B cell (primary cell): ENCODE measurements at regions not wholly inside any gene's neighbourhood (a gene's known extent, or its start where the extent isn't known, plus 50 kb on each side); places are given as distances from the start of the nearest gene placed in this dataset.

Experiments used
- ATAC-seq: fragments of 200-7000 bp; cut with Tn5 transposase; one replicate; pipeline ENCODE4 v1.10.0; 2021; ENCODE audit warnings: low read depth, mild to moderate bottlenecking, moderate number of reproducible peaks, moderate library complexity
- CTCF ChIA-PET: fragments of 350-600 bp; sonication (Branson Sonifier 250); formaldehyde crosslinking; loops from one replicate; lab custom pipeline; 2021; ENCODE audit warnings: antibody characterized with exemption, inconsistent platforms; lab: Charles Lee
- POLR2A ChIA-PET: fragments of 350-600 bp; sonication (Branson Sonifier 250); formaldehyde crosslinking; loops from one replicate; lab custom pipeline; 2021; ENCODE audit warnings: antibody characterized with exemption; lab: Charles Lee
- DNase-seq: peaks from one replicate; pipeline ENCODE4 v3.0.0; 2013
- H2AFZ ChIP-seq: 2 replicates; pipeline ENCODE4 v1.6.1; 2012; ENCODE audit warnings: mild to moderate bottlenecking, low read depth, low read length; ENCODE audit not compliant: insufficient read depth, poor library complexity, severe bottlenecking
- H3K27ac ChIP-seq, 2 donors: 1 replicate in 1 of 2; 2 replicates in 1 of 2; pipeline ENCODE4 v1.5.1; 2012 to 2013; ENCODE audit warnings: low read length in 2 of 2, mild to moderate bottlenecking in 2 of 2, moderate library complexity in 1 of 2
- H3K27me3 ChIP-seq, 4 experiments: fragments of 200-600 bp in 1 of 4; sonication (generic) in 1 of 4; replicated peaks in 1 of 4; 1 replicate in 2 of 4; 2 replicates in 2 of 4; pipeline versions ENCODE4 v1.6.1 to v1.7.0; 2013 to 2016; ENCODE audit warnings: low read length in 3 of 4, mild to moderate bottlenecking in 2 of 4, mixed read lengths in 1 of 4, moderate library complexity in 1 of 4; ENCODE audit not compliant: insufficient read depth in 4 of 4, control insufficient read depth in 3 of 4; ENCODE audit errors: control extremely low read depth in 1 of 4
- H3K36me3 ChIP-seq, 2 experiments: replicated peaks in 1 of 2; 1 replicate in 1 of 2; 2 replicates in 1 of 2; pipeline versions ENCODE4 v1.6.1 to v1.7.1; 2013; ENCODE audit warnings: low read length in 1 of 2; ENCODE audit not compliant: insufficient read depth in 2 of 2, control insufficient read depth in 1 of 2; ENCODE audit errors: control extremely low read depth in 1 of 2, extremely low read depth in 1 of 2
- H3K4me1 ChIP-seq, 2 donors: fragments of 200-600 bp in 1 of 2; sonication (generic) in 1 of 2; 1 replicate in 1 of 2; 2 replicates in 1 of 2; pipeline versions ENCODE4 v1.5.1 to v1.6.1; 2013 to 2017; ENCODE audit warnings: low read length in 2 of 2; ENCODE audit not compliant: control insufficient read depth in 2 of 2, insufficient read depth in 2 of 2
- H3K4me2 ChIP-seq: replicated peaks from 2 replicates; pipeline ENCODE3; 2012; ENCODE audit warnings: mild to moderate bottlenecking, low read depth, low read length; ENCODE audit not compliant: poor library complexity, severe bottlenecking
- H3K4me3 ChIP-seq, 5 experiments: fragments of 200-600 bp in 1 of 5; sonication (generic) in 1 of 5; 1 replicate in 3 of 5; 2 replicates in 2 of 5; pipeline versions ENCODE4 v1.5.1 to v1.7.0; 2011 to 2016; ENCODE audit warnings: low read length in 4 of 5, mild to moderate bottlenecking in 4 of 5, low read depth in 2 of 5, control low read depth in 1 of 5, moderate library complexity in 1 of 5; ENCODE audit not compliant: insufficient read depth in 1 of 5; ENCODE audit errors: control extremely low read depth in 1 of 5, extremely low read depth in 1 of 5
- H3K79me2 ChIP-seq: fragments of 200-600 bp; sonication (generic); one replicate; pipeline ENCODE4 v1.6.0; 2016; ENCODE audit warnings: low read length; ENCODE audit not compliant: control insufficient read depth, insufficient read depth
- H3K9ac ChIP-seq: fragments of 200-600 bp; sonication (generic); 2 replicates; pipeline ENCODE4 v1.6.1; 2017; ENCODE audit warnings: mild to moderate bottlenecking, low read length, moderate library complexity
- H3K9me3 ChIP-seq, 3 donors: one replicate each; pipeline versions ENCODE4 v1.6.1 to v1.7.1; 2013; ENCODE audit warnings: low read length in 2 of 3; ENCODE audit not compliant: control insufficient read depth in 2 of 3, insufficient read depth in 1 of 3; ENCODE audit errors: control extremely low read depth in 1 of 3
- H4K20me1 ChIP-seq: 2 replicates; pipeline ENCODE4 v1.6.0; 2012; ENCODE audit warnings: mild to moderate bottlenecking, low read length; ENCODE audit not compliant: insufficient read depth, control insufficient read depth, poor library complexity, severe bottlenecking
- H3K27ac Mint-ChIP-seq: one replicate; pipeline ENCODE4 v1.8.0; 2021; ENCODE audit warnings: mixed read lengths
- H3K27me3 Mint-ChIP-seq: one replicate; pipeline ENCODE4 v1.8.0; 2021; ENCODE audit warnings: mixed read lengths
- H3K4me1 Mint-ChIP-seq: one replicate; pipeline ENCODE4 v1.8.0; 2021; ENCODE audit warnings: mixed read lengths
- H3K4me3 Mint-ChIP-seq: one replicate; pipeline ENCODE4 v1.8.0; 2021; ENCODE audit warnings: mixed read lengths
- H3K9me3 Mint-ChIP-seq: one replicate; pipeline ENCODE4 v1.8.0; 2022; ENCODE audit warnings: mixed read lengths; ENCODE audit not compliant: insufficient read depth
- EZH2 ChIP-seq: IDR thresholded peaks from 2 replicates; pipeline ENCODE4 v1.6.1; 2012; ENCODE audit warnings: borderline replicate concordance, low read depth, mild to moderate bottlenecking, moderate library complexity, low read length; ENCODE audit not compliant: insufficient read depth, poor library complexity, severe bottlenecking
- WGBS: methylation state at CpG from one replicate; pipeline ENCODE4 v1.1.5; 2013; ENCODE audit warnings: missing lambda C conversion rate; ENCODE audit not compliant: insufficient coverage; 5-methylcytosine and 5-hydroxymethylcytosine counted together
- intact Hi-C: fragments of 100-400 bp; cut with micrococcal nuclease; formaldehyde crosslinking; loops from one replicate; pipeline ENCODE4 v1.10.0; 2022
- TF ChIP-seq, protein P1 (sequence below): fragments of 200-600 bp; IDR thresholded peaks from one replicate; pipeline ENCODE4 v1.8.0; 2022; ENCODE audit warnings: antibody characterized with exemption, mild to moderate bottlenecking

DNA sequence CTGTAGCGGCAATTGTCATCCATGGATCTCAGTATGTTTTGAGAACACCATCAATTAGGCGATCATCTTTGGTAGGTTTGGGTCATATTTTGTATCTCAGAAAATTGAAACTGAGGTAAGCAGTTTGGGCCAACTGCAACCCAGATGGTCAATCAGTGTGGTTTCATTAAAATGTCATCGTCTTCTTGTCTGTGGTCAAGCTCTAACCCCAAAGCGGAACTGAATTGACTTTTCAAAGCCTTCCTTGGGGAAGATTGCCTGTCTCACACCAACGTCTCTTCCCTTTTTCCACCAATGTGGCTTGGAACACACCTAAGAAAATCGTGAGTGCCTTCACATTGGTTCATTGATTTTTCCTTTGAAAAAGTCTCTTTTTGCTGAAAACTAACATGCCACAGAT is 56.3 kb upstream of the UBAC2 start:
- Mint-ChIP-seq H3K4me1 (peaks cover 4% of the 10 kb centered on the region), H3K4me3 (no peak overlapping the region), H3K27me3 (peaks cover 36% of the 10 kb centered on the region), H3K27ac (no peak overlapping the region), H3K9me3 (no peaks in the 10 kb centered on the region)
- H4K20me1 ChIP-seq = no peaks in the 10 kb centered on the region
- no peaks in the 10 kb centered on the region for H3K36me3 ChIP-seq
- H3K9ac ChIP-seq = no peak overlapping the region
- no peaks in the 10 kb centered on the region for H3K79me2 ChIP-seq
- H3K4me1 ChIP-seq = peaks cover 0 to 3% of the 10 kb centered on the region in 2 donors
- peaks cover 0 to 21% (median 12%) of the 10 kb centered on the region in 4 experiments for H3K27me3 ChIP-seq
- peaks cover 0 to 7% (median 2%) of the 10 kb centered on the region in 3 donors for H3K9me3 ChIP-seq
- ATAC-seq (no peak), DNase-seq (no peak)
- H3K4me3 ChIP-seq = no peak overlapping the region
- no peak for TF ChIP-seq EZH2
- TF ChIP-seq, protein P1, sequence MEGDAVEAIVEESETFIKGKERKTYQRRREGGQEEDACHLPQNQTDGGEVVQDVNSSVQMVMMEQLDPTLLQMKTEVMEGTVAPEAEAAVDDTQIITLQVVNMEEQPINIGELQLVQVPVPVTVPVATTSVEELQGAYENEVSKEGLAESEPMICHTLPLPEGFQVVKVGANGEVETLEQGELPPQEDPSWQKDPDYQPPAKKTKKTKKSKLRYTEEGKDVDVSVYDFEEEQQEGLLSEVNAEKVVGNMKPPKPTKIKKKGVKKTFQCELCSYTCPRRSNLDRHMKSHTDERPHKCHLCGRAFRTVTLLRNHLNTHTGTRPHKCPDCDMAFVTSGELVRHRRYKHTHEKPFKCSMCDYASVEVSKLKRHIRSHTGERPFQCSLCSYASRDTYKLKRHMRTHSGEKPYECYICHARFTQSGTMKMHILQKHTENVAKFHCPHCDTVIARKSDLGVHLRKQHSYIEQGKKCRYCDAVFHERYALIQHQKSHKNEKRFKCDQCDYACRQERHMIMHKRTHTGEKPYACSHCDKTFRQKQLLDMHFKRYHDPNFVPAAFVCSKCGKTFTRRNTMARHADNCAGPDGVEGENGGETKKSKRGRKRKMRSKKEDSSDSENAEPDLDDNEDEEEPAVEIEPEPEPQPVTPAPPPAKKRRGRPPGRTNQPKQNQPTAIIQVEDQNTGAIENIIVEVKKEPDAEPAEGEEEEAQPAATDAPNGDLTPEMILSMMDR = no peak
- ChIA-PET POLR2A (interaction anchor here (0.6 kb wide), 1 partner anchor 98 kb away, joined by 3 read pairs; no protein-coding TSS in a partner anchor), CTCF (interaction anchor here (2.0 kb wide), 1 partner anchor 122 kb away, joined by 5 read pairs; no protein-coding TSS in a partner anchor)
- intact Hi-C loops = no loop called here
- no peak overlapping the region for H3K4me2 ChIP-seq
- WGBS = 37% methylated on average over 5 of the region's 6 CpGs
- H2AFZ ChIP-seq = no peak overlapping the region
- no peak overlapping the region for H3K27ac ChIP-seq

DNA sequence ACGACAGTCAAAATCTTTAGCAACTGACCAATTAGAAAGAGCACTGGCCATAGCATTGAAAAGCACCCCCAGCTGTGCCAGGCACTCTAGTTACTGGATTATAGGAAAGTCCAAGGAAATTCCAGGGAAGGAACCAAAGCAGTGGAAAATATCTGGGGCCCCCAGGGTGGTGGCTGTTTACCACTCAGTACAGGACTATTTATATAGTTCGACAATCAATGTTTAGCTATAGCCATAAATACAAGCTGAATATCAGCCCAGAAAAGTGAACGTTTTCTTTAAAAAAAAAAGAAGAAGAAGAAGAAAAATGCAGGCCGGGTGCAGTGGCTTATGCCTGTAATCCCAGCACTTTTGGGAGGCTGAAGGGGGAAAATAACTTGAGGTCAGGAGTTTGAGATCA is 55.2 kb upstream of the UBAC2 start:
- Histone ChIP-seq H3K9me3 (peaks cover 0 to 7% (median 2%) of the 10 kb centered on the region in 3 donors), H3K4me3 (no peak overlapping the region), H4K20me1 (no peaks in the 10 kb centered on the region), H3K79me2 (no peaks in the 10 kb centered on the region), H3K27me3 (peaks cover 0 to 21% (median 15%) of the 10 kb centered on the region in 4 experiments), H3K9ac (no peak overlapping the region), H3K36me3 (no peaks in the 10 kb centered on the region), H3K4me1 (peaks cover 0 to 3% of the 10 kb centered on the region in 2 donors), H2AFZ (no peak overlapping the region), H3K27ac (no peak overlapping the region), H3K4me2 (no peak overlapping the region)
- no peak overlapping the region for H3K27ac Mint-ChIP-seq
- POLR2A ChIA-PET = interaction anchor here (0.7 kb wide), 1 partner anchor 84 kb away, joined by 5 read pairs; no protein-coding TSS in a partner anchor
- 72% methylated on average over 2 of the region's 4 CpGs for WGBS
- no peak for ATAC-seq
- intact Hi-C loops = no loop called here
- no peak for TF ChIP-seq EZH2
- TF ChIP-seq, protein P1 = no peak
- H3K4me1 Mint-ChIP-seq = peaks cover 4% of the 10 kb centered on the region
- no peaks in the 10 kb centered on the region for H3K9me3 Mint-ChIP-seq
- H3K4me3 Mint-ChIP-seq = no peak overlapping the region
- peaks cover 40% of the 10 kb centered on the region for H3K27me3 Mint-ChIP-seq
- CTCF ChIA-PET = interaction anchor here (2.0 kb wide), 1 partner anchor 121 kb away, joined by 5 read pairs; no protein-coding TSS in a partner anchor
- no peak for DNase-seq
